ENCODE measurements at regions not wholly inside any gene's neighbourhood (a gene's known extent, or its start where the extent isn't known, plus 50 kb on each side); places are given as distances from the start of the nearest gene placed in this dataset.

- DNase-seq (ENCODE audit: low read depth) = no peak
Measured at GRCh38 chr15:35857567-35858226, 311.7 kb upstream of the DPH6 start.

DNA sequence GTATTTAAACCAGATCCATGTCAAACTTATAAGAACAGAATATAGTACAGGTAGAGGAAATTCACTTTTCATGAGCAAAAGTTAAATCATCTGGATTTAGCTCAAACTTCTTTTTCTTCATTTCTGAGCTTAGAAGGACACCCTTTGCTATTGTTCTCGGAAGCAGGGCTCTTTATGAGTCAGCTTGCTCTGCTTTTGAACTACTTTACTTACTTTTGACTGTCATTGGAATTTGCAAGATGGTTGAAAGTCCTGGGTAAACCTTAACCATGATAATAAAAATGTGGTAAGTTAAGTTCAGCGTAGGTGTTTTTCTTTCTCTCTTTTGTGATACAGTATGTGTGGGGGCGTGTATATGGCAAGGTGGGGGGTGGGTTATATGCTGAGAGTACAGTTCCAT lies 312.7 kb upstream of the DPH6 start:
- no peak for DNase-seq (ENCODE audit: low read depth)

- no peak for DNase-seq (ENCODE audit: low read depth)
Measured at GRCh38 chr15:35863655-35864054, 317.7 kb upstream of the DPH6 start.

GRCh38 chr15:35867356-35867755 lies 321.4 kb upstream of the DPH6 start:
- no peak for DNase-seq (ENCODE audit: low read depth)

DNA sequence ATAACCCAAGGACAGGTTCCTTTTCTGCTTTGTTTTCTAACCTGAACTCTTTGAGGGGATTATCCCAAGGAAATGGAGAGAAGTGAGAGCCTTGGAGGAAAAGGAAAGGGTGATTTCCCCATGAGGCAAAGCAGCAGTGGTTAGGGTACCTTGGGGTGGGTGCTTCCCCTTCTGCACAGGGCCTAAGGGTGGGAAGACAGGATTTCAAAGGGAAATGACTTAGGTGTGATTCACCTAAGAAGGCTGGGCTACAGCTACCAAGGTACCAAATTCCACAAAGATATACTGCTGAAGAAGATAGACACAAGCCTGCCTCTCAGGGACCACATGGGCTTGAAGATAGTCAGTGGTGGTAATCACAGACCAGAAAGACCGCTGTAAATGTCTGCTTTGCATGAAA lies 325.3 kb upstream of the DPH6 start:
- DNase-seq (ENCODE audit: low read depth) = no peak

DNA sequence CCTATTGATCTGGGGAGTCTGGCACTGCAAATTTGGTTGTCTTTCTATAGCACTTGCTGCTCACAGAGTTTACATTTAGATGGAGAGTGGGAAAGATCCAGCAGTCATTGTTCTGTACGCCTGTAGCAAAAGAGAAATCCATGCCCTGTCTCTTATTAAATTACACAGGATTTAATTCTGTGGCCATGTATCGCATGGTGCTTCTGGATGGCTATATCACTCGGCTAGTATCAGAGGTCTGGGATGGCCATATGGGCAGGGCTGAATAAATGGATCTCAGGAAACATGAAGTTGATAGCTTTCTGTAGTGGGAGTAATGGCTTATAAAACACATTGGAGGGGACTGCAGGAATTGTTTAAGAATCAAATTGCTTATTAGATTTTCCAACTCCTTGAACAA lies 325.8 kb upstream of the DPH6 start:
- no peak for DNase-seq (ENCODE audit: low read depth)

- no peak for DNase-seq (ENCODE audit: low read depth)
Measured at GRCh38 chr15:35872577-35872976, 326.6 kb upstream of the DPH6 start.

GRCh38 chr15:35874260-35874905 lies 328.4 kb upstream of the DPH6 start:
- peak; percentile 59 for DNase-seq (ENCODE audit: low read depth)

- DNase-seq (ENCODE audit: low read depth) = no peak
Measured at GRCh38 chr15:35876762-35877161, 330.8 kb upstream of the DPH6 start.

DNA sequence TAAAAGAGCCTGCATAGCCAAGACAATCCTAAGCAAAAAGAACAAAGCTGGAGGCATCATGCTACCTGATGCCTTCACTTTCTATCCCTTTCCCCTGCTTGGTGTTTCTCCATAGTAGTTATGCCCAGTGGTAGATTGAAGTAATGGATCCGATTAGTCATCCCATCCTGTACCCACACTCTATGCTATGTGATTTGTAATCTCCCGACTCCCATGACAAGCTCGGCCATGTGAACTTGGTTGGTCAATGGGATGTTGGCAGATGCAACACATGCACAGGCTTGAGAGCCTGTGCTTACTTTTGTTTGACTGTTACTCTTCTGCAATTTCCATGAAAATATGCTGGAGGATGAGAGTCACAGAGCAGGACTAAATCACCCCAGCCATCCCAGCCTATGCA lies 334.9 kb upstream of the DPH6 start:
- DNase-seq (ENCODE audit: low read depth) = no peak

GRCh38 chr15:35885870-35886269 lies 339.9 kb upstream of the DPH6 start:
- DNase-seq (ENCODE audit: low read depth) = no peak

DNA sequence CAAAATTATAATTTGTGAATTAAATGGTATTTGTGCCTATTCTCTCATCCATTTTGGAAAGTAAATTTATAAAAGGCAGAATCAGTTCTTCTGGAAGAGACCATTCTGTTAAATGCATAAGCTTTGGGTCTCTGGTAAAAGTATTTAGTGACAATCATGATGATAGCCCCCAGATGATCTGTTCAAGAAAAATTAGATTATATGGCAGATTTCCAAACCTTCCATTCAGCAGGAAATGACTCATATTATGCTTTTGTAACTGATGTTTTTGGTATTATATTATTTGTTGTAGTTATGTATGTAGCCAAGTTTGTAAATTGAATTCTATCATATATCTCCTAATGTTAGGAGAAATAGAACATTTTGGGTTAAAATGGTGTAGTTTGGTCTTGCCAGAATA lies 340.8 kb upstream of the DPH6 start:
- DNase-seq (ENCODE audit: low read depth) = peak; percentile 18

DNA sequence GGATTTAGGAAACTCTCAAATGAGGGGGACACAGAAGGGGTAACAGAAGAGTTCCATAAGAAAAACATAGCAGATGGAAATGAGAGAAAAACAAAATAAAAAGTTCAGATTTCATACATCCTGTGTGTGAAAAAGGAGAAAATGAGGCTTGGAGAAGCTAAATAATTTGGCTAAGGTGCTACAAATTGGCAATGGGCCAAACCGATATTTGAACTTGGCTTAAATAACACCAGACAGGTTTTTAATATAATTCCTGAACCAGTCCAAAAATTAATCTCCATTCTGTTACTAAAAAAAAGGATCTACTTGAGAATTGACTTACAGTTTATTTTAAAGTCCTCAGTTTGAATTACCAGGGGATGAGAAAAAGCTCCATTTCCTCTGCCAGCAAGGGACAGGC lies 342.9 kb upstream of the DPH6 start:
- DNase-seq (ENCODE audit: low read depth) = no peak

DNA sequence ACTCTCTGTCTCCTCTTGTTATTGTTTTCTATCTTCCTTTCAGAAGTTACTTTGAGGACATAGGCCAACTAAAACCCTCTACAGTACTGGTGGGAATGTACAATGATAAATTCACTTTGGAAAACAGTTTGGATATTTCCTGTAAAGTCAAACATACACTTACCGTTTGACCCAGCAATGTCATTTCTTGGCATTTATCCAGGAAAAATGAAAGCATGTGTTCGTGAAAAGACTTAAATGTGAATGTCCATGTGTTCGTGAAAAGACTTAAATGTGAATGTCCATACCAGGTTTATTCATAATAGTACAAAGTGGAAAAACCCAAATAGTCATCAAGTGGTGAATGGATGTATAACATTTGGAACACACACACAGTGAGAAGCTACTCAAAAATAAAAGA lies 361.5 kb upstream of the DPH6 start:
- no peak for DNase-seq (ENCODE audit: low read depth)

- no peak for DNase-seq (ENCODE audit: low read depth)
Measured at GRCh38 chr15:35909414-35909813, 363.4 kb upstream of the DPH6 start.

GRCh38 chr15:35910227-35910626 lies 364.3 kb upstream of the DPH6 start:
- no peak for DNase-seq (ENCODE audit: low read depth)

DNA sequence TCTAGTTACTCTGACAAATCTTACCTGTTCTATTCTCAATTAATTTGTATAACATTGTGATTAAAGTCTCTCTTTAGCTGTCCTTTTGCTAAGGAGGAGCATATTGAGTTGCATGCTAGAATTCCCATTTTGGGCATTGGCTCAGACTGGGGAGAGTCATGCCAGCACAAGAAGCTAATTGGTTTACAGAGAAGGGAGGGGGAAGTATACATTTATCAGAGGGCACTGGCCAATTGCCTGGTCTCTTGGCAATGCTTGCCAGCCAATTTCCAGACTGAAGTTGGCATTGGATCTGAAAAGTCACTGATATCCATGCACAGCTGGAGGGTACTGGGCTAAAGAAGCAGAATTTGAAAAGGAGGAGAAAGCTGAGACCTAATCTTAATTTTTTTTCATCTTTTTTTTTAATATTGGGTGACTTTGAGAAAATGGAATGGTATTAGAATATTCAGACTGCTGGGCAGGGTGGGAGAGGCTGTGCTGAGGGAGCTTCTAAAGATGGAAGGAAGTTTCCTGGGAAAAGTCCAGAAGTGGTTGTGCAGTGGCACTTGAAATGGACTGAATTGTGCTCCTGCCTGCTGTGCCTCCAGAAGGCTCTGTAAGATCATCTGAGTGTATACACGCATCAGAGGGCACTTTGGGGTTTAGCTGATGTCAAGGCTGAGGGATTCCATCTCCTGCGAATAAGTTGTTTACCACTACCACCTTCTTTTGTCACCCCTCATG lies 365.2 kb upstream of the DPH6 start:
- no peak for DNase-seq (ENCODE audit: low read depth)

- DNase-seq (ENCODE audit: low read depth) = no peak
Measured at GRCh38 chr15:35912196-35912595, 366.2 kb upstream of the DPH6 start.

GRCh38 chr15:35914573-35914972 lies 368.6 kb upstream of the DPH6 start:
- no peak for DNase-seq (ENCODE audit: low read depth)

DNA sequence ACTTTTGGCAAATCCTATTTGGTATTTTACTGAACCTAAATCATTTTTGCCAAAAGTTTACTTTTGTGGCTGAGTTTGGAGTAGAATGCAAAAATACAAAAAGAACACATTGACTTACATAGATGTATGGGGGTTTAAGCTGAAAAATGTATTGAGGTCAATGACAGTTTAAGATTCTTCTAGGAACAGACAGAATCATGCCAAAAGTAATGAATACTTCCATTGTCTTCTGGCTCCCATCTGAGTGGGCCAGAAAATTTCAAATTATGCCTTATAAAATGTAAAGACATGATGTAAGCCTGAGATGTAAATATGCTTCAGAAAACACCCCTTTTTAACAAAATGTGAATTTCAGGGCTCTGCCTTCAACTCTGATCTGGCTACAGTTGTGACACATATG lies 375.1 kb upstream of the DPH6 start:
- no peak for DNase-seq (ENCODE audit: low read depth)

DNA sequence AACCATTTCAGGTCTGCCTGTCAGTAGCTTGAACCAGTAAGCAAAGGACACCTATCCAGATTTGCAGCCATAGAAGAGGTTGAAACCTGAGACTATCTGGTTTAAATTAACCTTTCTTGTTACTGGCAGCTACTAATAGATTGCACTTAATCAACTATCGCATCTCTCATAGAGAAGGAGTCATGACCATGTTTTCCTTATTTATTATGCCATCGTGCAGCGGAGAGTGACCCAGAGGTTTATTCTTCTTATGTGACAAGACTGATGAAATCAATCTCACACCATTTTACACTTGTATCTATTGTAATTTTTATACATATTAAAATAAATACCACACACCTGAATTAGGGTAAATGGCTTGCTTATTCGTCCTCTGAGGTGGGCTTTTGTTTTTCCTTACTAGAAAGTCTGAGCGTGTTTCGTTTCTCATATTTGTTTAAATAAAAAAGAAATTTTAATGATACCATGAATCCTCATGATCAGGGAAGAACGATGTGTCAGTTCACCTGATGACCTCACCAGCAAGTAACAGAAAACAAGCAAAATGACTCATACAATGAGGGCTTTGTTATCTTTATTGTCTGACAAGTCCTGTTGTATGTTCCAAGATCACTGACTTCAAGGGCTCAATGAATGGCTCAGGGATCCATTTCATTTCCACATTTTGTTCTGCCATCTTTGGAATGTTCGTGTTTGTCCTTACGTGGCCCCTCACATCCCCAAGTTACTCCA lies 379.5 kb upstream of the DPH6 start:
- no peak for DNase-seq (ENCODE audit: low read depth)

DNA sequence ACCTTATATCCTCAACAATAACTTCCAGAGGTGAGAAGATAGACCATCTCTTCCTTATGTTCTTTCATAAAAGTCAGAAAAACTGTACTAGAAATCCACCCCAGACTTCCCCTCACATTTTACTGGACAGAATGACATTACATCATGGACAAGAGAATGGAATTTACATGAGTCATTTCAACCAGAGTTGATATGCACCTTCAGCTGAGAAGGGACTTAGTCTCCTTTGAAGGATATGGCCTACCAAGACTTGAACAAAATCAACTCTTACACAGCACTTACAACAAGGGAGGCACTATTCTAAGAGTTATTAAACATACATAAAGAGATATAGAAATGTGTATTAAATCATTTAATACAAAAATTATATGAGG lies 380.0 kb upstream of the DPH6 start:
- DNase-seq (ENCODE audit: low read depth) = no peak

GRCh38 chr15:35928847-35929246 lies 382.9 kb upstream of the DPH6 start:
- no peak for DNase-seq (ENCODE audit: low read depth)

Data from HS-5 (cell line).